H1 (cell line): ENCODE measurements at regions not wholly inside any gene's neighbourhood (a gene's known extent, or its start where the extent isn't known, plus 50 kb on each side); places are given as distances from the start of the nearest gene placed in this dataset.

Experiments used
- BCL11A ChIP-seq, 2 experiments: IDR thresholded peaks; one replicate each; pipeline ENCODE4 v1.6.1; 2011; ENCODE audit warnings: low read depth in 2 of 2, low read length in 2 of 2, mild to moderate bottlenecking in 2 of 2
- CBX8 ChIP-seq: fragments of 300-800, 300-1000 bp; sonication (generic); IDR thresholded peaks from 2 replicates; pipeline ENCODE4 v1.7.1; 2016; ENCODE audit warnings: low read depth, low read length, borderline replicate concordance
- TF ChIP-seq, protein P1 (sequence below): fragments of 300-600 bp; sonication (generic); IDR thresholded peaks from 2 replicates; pipeline ENCODE4 v1.7.1; 2012; ENCODE audit warnings: low read length, moderate library complexity, mild to moderate bottlenecking, inconsistent platforms; ENCODE audit not compliant: insufficient replicate concordance

DNA sequence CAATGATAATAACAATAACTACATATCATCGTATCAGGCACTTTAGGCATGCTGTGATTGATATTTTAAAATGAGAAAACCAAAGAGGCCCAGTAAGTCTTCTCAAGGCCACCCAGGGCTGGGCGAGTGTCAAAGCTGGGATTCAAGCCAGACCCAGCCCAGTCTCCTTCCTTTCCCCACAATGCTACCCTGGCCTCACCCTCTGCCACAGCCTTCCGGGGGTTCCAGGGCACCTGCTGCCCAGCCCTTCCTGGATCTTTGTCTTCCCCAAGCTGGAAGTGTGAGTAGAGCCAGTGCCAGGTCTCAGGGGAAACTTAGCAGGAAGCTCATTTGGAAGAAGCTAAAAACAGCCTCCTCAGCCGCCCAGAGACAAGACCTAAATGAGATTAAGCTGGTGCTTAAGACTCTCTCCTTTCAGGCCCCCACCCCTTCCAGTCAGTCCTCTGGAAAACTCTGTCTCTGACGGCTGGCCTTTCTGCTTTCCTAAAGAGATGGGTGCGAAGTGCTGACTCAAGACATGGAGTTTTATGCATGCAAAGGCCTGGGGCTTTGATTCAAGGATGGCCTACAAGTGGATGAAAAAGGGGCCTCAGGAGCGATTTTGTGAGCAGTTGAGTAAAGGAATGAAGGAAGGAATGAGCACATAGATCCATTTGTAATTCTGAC, 184.2 kb downstream of the KCNA5 start (continued):
- no peak for TF ChIP-seq CBX8
- TF ChIP-seq BCL11A (IDR thresholded peaks at IDR 0.05; ENCODE audit: low read depth in 2 of 2, low read length in 2 of 2) = no peak
- TF ChIP-seq, protein P1, sequence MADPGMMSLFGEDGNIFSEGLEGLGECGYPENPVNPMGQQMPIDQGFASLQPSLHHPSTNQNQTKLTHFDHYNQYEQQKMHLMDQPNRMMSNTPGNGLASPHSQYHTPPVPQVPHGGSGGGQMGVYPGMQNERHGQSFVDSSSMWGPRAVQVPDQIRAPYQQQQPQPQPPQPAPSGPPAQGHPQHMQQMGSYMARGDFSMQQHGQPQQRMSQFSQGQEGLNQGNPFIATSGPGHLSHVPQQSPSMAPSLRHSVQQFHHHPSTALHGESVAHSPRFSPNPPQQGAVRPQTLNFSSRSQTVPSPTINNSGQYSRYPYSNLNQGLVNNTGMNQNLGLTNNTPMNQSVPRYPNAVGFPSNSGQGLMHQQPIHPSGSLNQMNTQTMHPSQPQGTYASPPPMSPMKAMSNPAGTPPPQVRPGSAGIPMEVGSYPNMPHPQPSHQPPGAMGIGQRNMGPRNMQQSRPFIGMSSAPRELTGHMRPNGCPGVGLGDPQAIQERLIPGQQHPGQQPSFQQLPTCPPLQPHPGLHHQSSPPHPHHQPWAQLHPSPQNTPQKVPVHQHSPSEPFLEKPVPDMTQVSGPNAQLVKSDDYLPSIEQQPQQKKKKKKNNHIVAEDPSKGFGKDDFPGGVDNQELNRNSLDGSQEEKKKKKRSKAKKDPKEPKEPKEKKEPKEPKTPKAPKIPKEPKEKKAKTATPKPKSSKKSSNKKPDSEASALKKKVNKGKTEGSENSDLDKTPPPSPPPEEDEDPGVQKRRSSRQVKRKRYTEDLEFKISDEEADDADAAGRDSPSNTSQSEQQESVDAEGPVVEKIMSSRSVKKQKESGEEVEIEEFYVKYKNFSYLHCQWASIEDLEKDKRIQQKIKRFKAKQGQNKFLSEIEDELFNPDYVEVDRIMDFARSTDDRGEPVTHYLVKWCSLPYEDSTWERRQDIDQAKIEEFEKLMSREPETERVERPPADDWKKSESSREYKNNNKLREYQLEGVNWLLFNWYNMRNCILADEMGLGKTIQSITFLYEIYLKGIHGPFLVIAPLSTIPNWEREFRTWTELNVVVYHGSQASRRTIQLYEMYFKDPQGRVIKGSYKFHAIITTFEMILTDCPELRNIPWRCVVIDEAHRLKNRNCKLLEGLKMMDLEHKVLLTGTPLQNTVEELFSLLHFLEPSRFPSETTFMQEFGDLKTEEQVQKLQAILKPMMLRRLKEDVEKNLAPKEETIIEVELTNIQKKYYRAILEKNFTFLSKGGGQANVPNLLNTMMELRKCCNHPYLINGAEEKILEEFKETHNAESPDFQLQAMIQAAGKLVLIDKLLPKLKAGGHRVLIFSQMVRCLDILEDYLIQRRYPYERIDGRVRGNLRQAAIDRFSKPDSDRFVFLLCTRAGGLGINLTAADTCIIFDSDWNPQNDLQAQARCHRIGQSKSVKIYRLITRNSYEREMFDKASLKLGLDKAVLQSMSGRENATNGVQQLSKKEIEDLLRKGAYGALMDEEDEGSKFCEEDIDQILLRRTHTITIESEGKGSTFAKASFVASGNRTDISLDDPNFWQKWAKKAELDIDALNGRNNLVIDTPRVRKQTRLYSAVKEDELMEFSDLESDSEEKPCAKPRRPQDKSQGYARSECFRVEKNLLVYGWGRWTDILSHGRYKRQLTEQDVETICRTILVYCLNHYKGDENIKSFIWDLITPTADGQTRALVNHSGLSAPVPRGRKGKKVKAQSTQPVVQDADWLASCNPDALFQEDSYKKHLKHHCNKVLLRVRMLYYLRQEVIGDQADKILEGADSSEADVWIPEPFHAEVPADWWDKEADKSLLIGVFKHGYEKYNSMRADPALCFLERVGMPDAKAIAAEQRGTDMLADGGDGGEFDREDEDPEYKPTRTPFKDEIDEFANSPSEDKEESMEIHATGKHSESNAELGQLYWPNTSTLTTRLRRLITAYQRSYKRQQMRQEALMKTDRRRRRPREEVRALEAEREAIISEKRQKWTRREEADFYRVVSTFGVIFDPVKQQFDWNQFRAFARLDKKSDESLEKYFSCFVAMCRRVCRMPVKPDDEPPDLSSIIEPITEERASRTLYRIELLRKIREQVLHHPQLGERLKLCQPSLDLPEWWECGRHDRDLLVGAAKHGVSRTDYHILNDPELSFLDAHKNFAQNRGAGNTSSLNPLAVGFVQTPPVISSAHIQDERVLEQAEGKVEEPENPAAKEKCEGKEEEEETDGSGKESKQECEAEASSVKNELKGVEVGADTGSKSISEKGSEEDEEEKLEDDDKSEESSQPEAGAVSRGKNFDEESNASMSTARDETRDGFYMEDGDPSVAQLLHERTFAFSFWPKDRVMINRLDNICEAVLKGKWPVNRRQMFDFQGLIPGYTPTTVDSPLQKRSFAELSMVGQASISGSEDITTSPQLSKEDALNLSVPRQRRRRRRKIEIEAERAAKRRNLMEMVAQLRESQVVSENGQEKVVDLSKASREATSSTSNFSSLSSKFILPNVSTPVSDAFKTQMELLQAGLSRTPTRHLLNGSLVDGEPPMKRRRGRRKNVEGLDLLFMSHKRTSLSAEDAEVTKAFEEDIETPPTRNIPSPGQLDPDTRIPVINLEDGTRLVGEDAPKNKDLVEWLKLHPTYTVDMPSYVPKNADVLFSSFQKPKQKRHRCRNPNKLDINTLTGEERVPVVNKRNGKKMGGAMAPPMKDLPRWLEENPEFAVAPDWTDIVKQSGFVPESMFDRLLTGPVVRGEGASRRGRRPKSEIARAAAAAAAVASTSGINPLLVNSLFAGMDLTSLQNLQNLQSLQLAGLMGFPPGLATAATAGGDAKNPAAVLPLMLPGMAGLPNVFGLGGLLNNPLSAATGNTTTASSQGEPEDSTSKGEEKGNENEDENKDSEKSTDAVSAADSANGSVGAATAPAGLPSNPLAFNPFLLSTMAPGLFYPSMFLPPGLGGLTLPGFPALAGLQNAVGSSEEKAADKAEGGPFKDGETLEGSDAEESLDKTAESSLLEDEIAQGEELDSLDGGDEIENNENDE = no peak
- TF ChIP-seq, all 59 proteins: peak for 0
